Fibroblast of lung (primary cell): ENCODE measurements at regions not wholly inside any gene's neighbourhood (a gene's known extent, or its start where the extent isn't known, plus 50 kb on each side); places are given as distances from the start of the nearest gene placed in this dataset.

ENCODE experiments used
- DNase-seq, 2 donors: peaks; one replicate each; pipeline versions ENCODE4 v3.0.0 to v3.0.0-alpha.2; 2010; ENCODE audit warnings: low read depth in 2 of 2
- H2AFZ ChIP-seq: 2 replicates; pipeline ENCODE4 v1.5.1; 2012; ENCODE audit warnings: low read length, control low read depth, inconsistent platforms
- H3K27ac ChIP-seq: 2 replicates; pipeline ENCODE4 v1.5.1; 2011; ENCODE audit warnings: low read length, control low read depth; ENCODE audit not compliant: insufficient read depth
- H3K27me3 ChIP-seq: 2 replicates; pipeline ENCODE4 v1.5.1; 2011; ENCODE audit warnings: mild to moderate bottlenecking, low read length; ENCODE audit not compliant: control insufficient read depth, insufficient read depth
- H3K36me3 ChIP-seq: 2 replicates; pipeline ENCODE4 v1.5.1; 2011; ENCODE audit warnings: low read length; ENCODE audit not compliant: control insufficient read depth, insufficient read depth
- H3K4me1 ChIP-seq: 2 replicates; pipeline ENCODE4 v1.5.1; 2011; ENCODE audit warnings: low read length; ENCODE audit not compliant: control insufficient read depth, insufficient read depth; ENCODE audit errors: extremely low read depth
- H3K4me2 ChIP-seq: 2 replicates; pipeline ENCODE4 v1.5.1; 2011; ENCODE audit warnings: low read length, control low read depth; ENCODE audit not compliant: insufficient read depth; ENCODE audit errors: extremely low read depth
- H3K4me3 ChIP-seq, 4 experiments: fragments of 200-600 bp in 1 of 4; sonication (generic) in 1 of 4; replicated peaks in 1 of 4; 2 replicates each; pipeline ENCODE4 v1.5.1; 2011 to 2016; ENCODE audit warnings: low read length in 4 of 4, low read depth in 3 of 4, mild to moderate bottlenecking in 3 of 4, control low read depth in 2 of 4, inconsistent platforms in 1 of 4, mixed read lengths in 1 of 4; ENCODE audit not compliant: insufficient read depth in 1 of 4; ENCODE audit errors: control extremely low read depth in 1 of 4
- H3K79me2 ChIP-seq: 2 replicates; pipeline ENCODE4 v1.5.1; 2012; ENCODE audit warnings: mild to moderate bottlenecking, low read length, inconsistent platforms; ENCODE audit not compliant: control insufficient read depth, insufficient read depth
- H3K9ac ChIP-seq: 2 replicates; pipeline ENCODE4 v1.5.1; 2011; ENCODE audit warnings: mild to moderate bottlenecking, low read length, control low read depth; ENCODE audit not compliant: insufficient read depth
- H3K9me3 ChIP-seq: 2 replicates; pipeline ENCODE4 v1.5.1; 2012; ENCODE audit warnings: low read depth, low read length; ENCODE audit not compliant: control insufficient read depth, insufficient read depth
- H4K20me1 ChIP-seq: 2 replicates; pipeline ENCODE4 v1.5.1; 2011; ENCODE audit warnings: low read length; ENCODE audit not compliant: control insufficient read depth, insufficient read depth; ENCODE audit errors: extremely low read depth
- EZH2 ChIP-seq: IDR thresholded peaks from 2 replicates; pipeline ENCODE4 v1.5.1; 2012; ENCODE audit warnings: low read length, control low read depth, mild to moderate bottlenecking; ENCODE audit errors: missing control alignments
- TF ChIP-seq, protein P1 (sequence below), 2 donors: IDR thresholded peaks in 1 of 2; conservative IDR thresholded peaks in 1 of 2; 1 replicate in 1 of 2; 2 replicates in 1 of 2; pipeline ENCODE4 v1.5.1; 2011 to 2012; ENCODE audit warnings: low read length in 2 of 2, control low read depth in 1 of 2, inconsistent platforms in 1 of 2, low read depth in 1 of 2, mild to moderate bottlenecking in 1 of 2

DNA sequence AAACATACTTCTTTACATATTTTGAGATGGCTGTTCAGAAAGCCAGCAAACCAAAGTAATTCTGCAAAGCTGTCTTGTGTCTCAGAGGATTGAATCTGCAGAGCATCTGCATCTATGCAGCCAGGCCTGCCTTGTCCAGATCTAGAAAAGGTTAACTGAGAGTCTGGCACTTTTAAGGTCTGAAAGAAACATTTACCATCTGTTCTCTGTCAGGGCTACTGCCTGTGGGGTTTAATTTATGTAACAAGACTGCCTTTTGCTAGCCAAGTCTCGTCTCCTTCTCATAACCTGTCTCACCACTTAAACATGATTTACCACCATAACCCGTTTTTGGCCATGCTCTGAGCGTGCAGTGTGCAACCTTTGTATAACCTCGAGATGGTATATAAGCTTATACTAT lies 194.2 kb downstream of the SYT10 start:
- no peaks in the 10 kb centered on the region for H4K20me1 ChIP-seq
- H3K4me2 ChIP-seq = no peak overlapping the region
- H3K79me2 ChIP-seq = no peaks in the 10 kb centered on the region
- no peaks in the 10 kb centered on the region for H3K27me3 ChIP-seq
- no peak overlapping the region for H3K27ac ChIP-seq
- no peak for DNase-seq
- no peak overlapping the region for H2AFZ ChIP-seq
- no peak overlapping the region for H3K9ac ChIP-seq
- no peak for TF ChIP-seq EZH2
- TF ChIP-seq, protein P1, sequence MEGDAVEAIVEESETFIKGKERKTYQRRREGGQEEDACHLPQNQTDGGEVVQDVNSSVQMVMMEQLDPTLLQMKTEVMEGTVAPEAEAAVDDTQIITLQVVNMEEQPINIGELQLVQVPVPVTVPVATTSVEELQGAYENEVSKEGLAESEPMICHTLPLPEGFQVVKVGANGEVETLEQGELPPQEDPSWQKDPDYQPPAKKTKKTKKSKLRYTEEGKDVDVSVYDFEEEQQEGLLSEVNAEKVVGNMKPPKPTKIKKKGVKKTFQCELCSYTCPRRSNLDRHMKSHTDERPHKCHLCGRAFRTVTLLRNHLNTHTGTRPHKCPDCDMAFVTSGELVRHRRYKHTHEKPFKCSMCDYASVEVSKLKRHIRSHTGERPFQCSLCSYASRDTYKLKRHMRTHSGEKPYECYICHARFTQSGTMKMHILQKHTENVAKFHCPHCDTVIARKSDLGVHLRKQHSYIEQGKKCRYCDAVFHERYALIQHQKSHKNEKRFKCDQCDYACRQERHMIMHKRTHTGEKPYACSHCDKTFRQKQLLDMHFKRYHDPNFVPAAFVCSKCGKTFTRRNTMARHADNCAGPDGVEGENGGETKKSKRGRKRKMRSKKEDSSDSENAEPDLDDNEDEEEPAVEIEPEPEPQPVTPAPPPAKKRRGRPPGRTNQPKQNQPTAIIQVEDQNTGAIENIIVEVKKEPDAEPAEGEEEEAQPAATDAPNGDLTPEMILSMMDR (conservative IDR thresholded peaks at IDR 0.05 in 1 of 2, IDR thresholded peaks at IDR 0.05 in 1 of 2; ENCODE audit: low read depth in 1 of 2, low read length in 2 of 2) = no peak
- H3K36me3 ChIP-seq = no peaks in the 10 kb centered on the region
- no peaks in the 10 kb centered on the region for H3K4me1 ChIP-seq
- H3K4me3 ChIP-seq = no peak overlapping the region
- no peaks in the 10 kb centered on the region for H3K9me3 ChIP-seq

DNA sequence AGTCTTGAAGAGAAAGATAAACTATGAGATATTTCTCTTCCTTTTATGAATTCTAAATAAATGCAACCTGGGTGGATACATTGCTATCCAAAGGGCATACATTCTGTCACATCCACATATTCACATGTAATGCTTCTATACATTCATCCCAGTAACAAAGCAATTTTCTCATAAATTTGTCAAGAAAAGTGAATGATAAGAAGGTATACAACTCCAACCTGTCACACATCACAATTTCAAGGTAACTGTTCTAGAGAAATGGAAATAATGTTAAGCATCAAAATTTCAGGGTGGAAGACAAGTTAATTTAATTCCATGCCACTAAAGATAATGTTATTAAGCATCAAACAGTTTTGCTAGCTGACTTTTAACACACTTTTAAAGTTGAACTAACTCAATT lies 212.9 kb downstream of the SYT10 start:
- H3K79me2 ChIP-seq = no peaks in the 10 kb centered on the region
- no peak overlapping the region for H3K9ac ChIP-seq
- H3K9me3 ChIP-seq = no peaks in the 10 kb centered on the region
- no peak for TF ChIP-seq EZH2
- TF ChIP-seq, protein P1 (conservative IDR thresholded peaks at IDR 0.05 in 1 of 2, IDR thresholded peaks at IDR 0.05 in 1 of 2; ENCODE audit: low read depth in 1 of 2, low read length in 2 of 2) = no peak
- no peak overlapping the region for H2AFZ ChIP-seq
- no peaks in the 10 kb centered on the region for H4K20me1 ChIP-seq
- no peak overlapping the region for H3K4me2 ChIP-seq
- H3K4me3 ChIP-seq = no peak overlapping the region
- H3K27me3 ChIP-seq = no peaks in the 10 kb centered on the region
- H3K27ac ChIP-seq = no peak overlapping the region
- H3K4me1 ChIP-seq = no peaks in the 10 kb centered on the region
- H3K36me3 ChIP-seq = no peaks in the 10 kb centered on the region
- DNase-seq = no peak

DNA sequence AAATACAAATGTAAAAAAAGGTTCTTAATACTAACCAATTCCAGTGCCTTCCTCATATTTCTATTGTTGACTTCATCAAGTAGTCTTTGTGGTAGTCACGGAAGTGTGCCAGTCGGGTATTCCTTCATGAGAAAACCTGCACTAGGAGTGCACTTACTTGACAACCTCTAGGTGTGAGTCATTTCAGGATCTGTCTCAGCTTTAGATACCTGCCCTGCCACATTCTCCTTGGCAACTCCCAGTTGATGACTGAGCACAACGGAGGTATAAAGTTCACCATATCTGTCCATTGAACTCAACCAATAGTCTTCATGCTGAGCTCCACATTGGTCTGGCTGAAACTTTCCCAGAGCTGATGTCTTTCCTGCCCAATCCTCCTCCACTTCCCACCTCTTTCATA lies 215.7 kb downstream of the SYT10 start:
- DNase-seq = no peak
- H3K4me1 ChIP-seq = no peaks in the 10 kb centered on the region
- no peak for TF ChIP-seq EZH2
- TF ChIP-seq, protein P1 (conservative IDR thresholded peaks at IDR 0.05 in 1 of 2, IDR thresholded peaks at IDR 0.05 in 1 of 2; ENCODE audit: low read depth in 1 of 2, low read length in 2 of 2) = no peak

More for the DNA sequence above, 215.7 kb downstream of the SYT10 start:
- Histone ChIP-seq H3K9me3 (no peaks in the 10 kb centered on the region), H3K27me3 (no peaks in the 10 kb centered on the region), H3K27ac (no peak overlapping the region), H3K4me2 (no peak overlapping the region), H3K9ac (no peak overlapping the region), H3K79me2 (no peaks in the 10 kb centered on the region), H4K20me1 (no peaks in the 10 kb centered on the region), H3K4me3 (no peak overlapping the region), H2AFZ (no peak overlapping the region), H3K36me3 (no peaks in the 10 kb centered on the region)
